ENCODE measurements at regions not wholly inside any gene's neighbourhood (a gene's known extent, or its start where the extent isn't known, plus 50 kb on each side); places are given as distances from the start of the nearest gene placed in this dataset.

GRCh38 chr6:156471000-156471399 is 306.2 kb upstream of the ARID1B start:
- H3K4me1 ChIP-seq = no peaks in the 10 kb centered on the region
- H3K4me3 ChIP-seq = no peak overlapping the region
- H3K27ac ChIP-seq = no peak overlapping the region
- H3K27me3 ChIP-seq = no peaks in the 10 kb centered on the region
- TF ChIP-seq EP300 (IDR thresholded peaks at IDR 0.05) (no peak), POLR2AphosphoS5 (IDR thresholded peaks at IDR 0.05) (no peak), POLR2A (IDR thresholded peaks at IDR 0.05) (no peak), CTCF (IDR thresholded peaks at IDR 0.05) (no peak)
- intact Hi-C loops (cut with DNase I) = no loop called here
- peaks cover 0 to 2% (median 0%) of the 10 kb centered on the region in 4 donors for H3K9me3 ChIP-seq
- DNase-seq = no peak
- H3K36me3 ChIP-seq = no peaks in the 10 kb centered on the region

GRCh38 chr6:156464100-156464878 is 312.9 kb upstream of the ARID1B start:
- intact Hi-C loops (cut with DNase I) = no loop called here
- DNase-seq = no peak
- Histone ChIP-seq H3K27me3 (no peaks in the 10 kb centered on the region), H3K9me3 (peaks cover 0 to 2% (median 0%) of the 10 kb centered on the region in 4 donors), H3K36me3 (no peaks in the 10 kb centered on the region), H3K4me3 (no peak overlapping the region), H3K4me1 (no peaks in the 10 kb centered on the region), H3K27ac (no peak overlapping the region)
- 73% methylated on average over 7 of the region's 7 CpGs for WGBS, 2 donors
- TF ChIP-seq POLR2AphosphoS5 (IDR thresholded peaks at IDR 0.05) (no peak), CTCF (IDR thresholded peaks at IDR 0.05) (no peak), EP300 (IDR thresholded peaks at IDR 0.05) (no peak), POLR2A (IDR thresholded peaks at IDR 0.05) (no peak)

- intact Hi-C loops (cut with DNase I) = no loop called here
- no peak for DNase-seq
- WGBS, 2 donors = 80 to 81% methylated on average over 2 of the region's 2 CpGs
- TF ChIP-seq POLR2A (IDR thresholded peaks at IDR 0.05) = no peak
- TF ChIP-seq CTCF (IDR thresholded peaks at IDR 0.05) = no peak
- TF ChIP-seq POLR2AphosphoS5 (IDR thresholded peaks at IDR 0.05) = no peak
- no peak for TF ChIP-seq EP300 (IDR thresholded peaks at IDR 0.05)
- H3K4me3 ChIP-seq = no peak overlapping the region
- H3K36me3 ChIP-seq = no peaks in the 10 kb centered on the region
- H3K9me3 ChIP-seq = no peaks in the 10 kb centered on the region
- no peak overlapping the region for H3K27ac ChIP-seq
- no peaks in the 10 kb centered on the region for H3K27me3 ChIP-seq
- H3K4me1 ChIP-seq = no peaks in the 10 kb centered on the region
Measured at GRCh38 chr6:156461647-156462046, 315.5 kb upstream of the ARID1B start.

- TF ChIP-seq CTCF (IDR thresholded peaks at IDR 0.05) = no peak
- no peak for TF ChIP-seq EP300 (IDR thresholded peaks at IDR 0.05)
- TF ChIP-seq POLR2A (IDR thresholded peaks at IDR 0.05) = no peak
- TF ChIP-seq POLR2AphosphoS5 (IDR thresholded peaks at IDR 0.05) = no peak
Measured at GRCh38 chr6:156457601-156458000, 319.6 kb upstream of the ARID1B start.

GRCh38 chr6:156455847-156456246 is 321.3 kb upstream of the ARID1B start:
- no peak for DNase-seq
- Histone ChIP-seq H3K36me3 (no peaks in the 10 kb centered on the region), H3K9me3 (no peaks in the 10 kb centered on the region), H3K27ac (no peak overlapping the region), H3K4me3 (no peak overlapping the region), H3K4me1 (no peaks in the 10 kb centered on the region), H3K27me3 (no peaks in the 10 kb centered on the region)
- intact Hi-C loops (cut with DNase I) = no loop called here
- WGBS, 2 donors = 95 to 99% methylated on average over 3 of the region's 4 CpGs
- TF ChIP-seq EP300 (IDR thresholded peaks at IDR 0.05) (no peak), POLR2A (IDR thresholded peaks at IDR 0.05) (no peak)

More at GRCh38 chr6:156457601-156458000, 319.6 kb upstream of the ARID1B start:
- Histone ChIP-seq H3K27ac (no peak overlapping the region), H3K36me3 (no peaks in the 10 kb centered on the region), H3K9me3 (no peaks in the 10 kb centered on the region), H3K27me3 (no peaks in the 10 kb centered on the region), H3K4me1 (no peaks in the 10 kb centered on the region), H3K4me3 (no peak overlapping the region)
- intact Hi-C loops (cut with DNase I) = no loop called here
- DNase-seq = no peak

Measured in sigmoid colon (tissue), 6 donors.